ENCODE measurements at regions not wholly inside any gene's neighbourhood (a gene's known extent, or its start where the extent isn't known, plus 50 kb on each side); places are given as distances from the start of the nearest gene placed in this dataset.
"Not testable (repeated sequence)": the region's sequence is repeated elsewhere in the genome, so short reads cannot be mapped to it uniquely, and the experiment has no call there.

- Mint-ChIP-seq H3K4me1 (peaks cover 13% of the 10 kb centered on the region), H3K36me3 (ENCODE audit: low read depth) (no peaks in the 10 kb centered on the region), H3K9me3 (no peaks in the 10 kb centered on the region), H3K27ac (no peak overlapping the region), H3K4me3 (no peak overlapping the region), H3K27me3 (peaks cover 19% of the 10 kb centered on the region)
- DNase-seq (no peak), ATAC-seq (ENCODE audit: low read depth) (no peak)
- intact Hi-C loops (cut with micrococcal nuclease), result no loop called here
- TF ChIP-seq CTCF (IDR thresholded peaks at IDR 0.05), result no peak
- CTCF ChIA-PET, result no interaction called here
- POLR2A ChIA-PET, result interaction anchor here (0.5 kb wide), 1 partner anchor 261 kb away, joined by 4 read pairs; no protein-coding TSS in a partner anchor
These were observed 121.2 kb downstream of the IGLL1 start for GRCh38 chr22:23458663-23459541.

- no peak for DNase-seq
- H3K4me1 Mint-ChIP-seq, result peaks cover 13% of the 10 kb centered on the region
- intact Hi-C loops (cut with micrococcal nuclease), result no loop called here
- TF ChIP-seq CTCF (IDR thresholded peaks at IDR 0.05), result no peak
- ATAC-seq (ENCODE audit: low read depth), result no peak
- POLR2A ChIA-PET, result no interaction called here
- CTCF ChIA-PET, result no interaction called here
- no peak overlapping the region for H3K4me3 Mint-ChIP-seq
- H3K9me3 Mint-ChIP-seq, result no peaks in the 10 kb centered on the region
- H3K36me3 Mint-ChIP-seq (ENCODE audit: low read depth), result no peaks in the 10 kb centered on the region
- peaks cover 24% of the 10 kb centered on the region for H3K27me3 Mint-ChIP-seq
- H3K27ac Mint-ChIP-seq, result no peak overlapping the region
These were observed 122.6 kb downstream of the IGLL1 start for GRCh38 chr22:23457380-23457985.

- CTCF ChIA-PET; POLR2A ChIA-PET; DNase-seq; H3K36me3 Mint-ChIP-seq (ENCODE audit: low read depth); intact Hi-C loops (cut with micrococcal nuclease); H3K9me3 Mint-ChIP-seq; H3K27ac Mint-ChIP-seq; ATAC-seq (ENCODE audit: low read depth): not testable (repeated sequence)
- Mint-ChIP-seq H3K27me3 (peaks cover 23% of the 10 kb centered on the region), H3K4me1 (peaks cover 13% of the 10 kb centered on the region), H3K4me3 (peak overlapping the region; percentile 24)
These were observed 123.3 kb downstream of the IGLL1 start for GRCh38 chr22:23456666-23457379.

GRCh38 chr22:23454345-23454744 is 125.7 kb downstream of the IGLL1 start:
- H3K4me3 Mint-ChIP-seq; CTCF ChIA-PET; H3K36me3 Mint-ChIP-seq (ENCODE audit: low read depth); H3K9me3 Mint-ChIP-seq; intact Hi-C loops (cut with micrococcal nuclease); POLR2A ChIA-PET; ATAC-seq (ENCODE audit: low read depth); DNase-seq; H3K27ac Mint-ChIP-seq: not testable (repeated sequence)
- peaks cover 13% of the 10 kb centered on the region for H3K4me1 Mint-ChIP-seq
- peaks cover 19% of the 10 kb centered on the region for H3K27me3 Mint-ChIP-seq

GRCh38 chr22:23453277-23453676 is 126.8 kb downstream of the IGLL1 start:
- no peak for ATAC-seq (ENCODE audit: low read depth)
- Mint-ChIP-seq H3K36me3 (ENCODE audit: low read depth) (no peaks in the 10 kb centered on the region), H3K4me1 (peaks cover 13% of the 10 kb centered on the region), H3K4me3 (no peak overlapping the region), H3K9me3 (no peaks in the 10 kb centered on the region), H3K27ac (no peak overlapping the region), H3K27me3 (peaks cover 17% of the 10 kb centered on the region)
- intact Hi-C loops (cut with micrococcal nuclease), result no loop called here
- CTCF ChIA-PET, result no interaction called here
- TF ChIP-seq CTCF (IDR thresholded peaks at IDR 0.05), result no peak
- no peak for DNase-seq
- POLR2A ChIA-PET, result no interaction called here

Data from activated B cell treated with CpG ODN at 0.5 μM for 24 hours (primary cell).